ENCODE measurements at regions not wholly inside any gene's neighbourhood (a gene's known extent, or its start where the extent isn't known, plus 50 kb on each side); places are given as distances from the start of the nearest gene placed in this dataset.

DNA sequence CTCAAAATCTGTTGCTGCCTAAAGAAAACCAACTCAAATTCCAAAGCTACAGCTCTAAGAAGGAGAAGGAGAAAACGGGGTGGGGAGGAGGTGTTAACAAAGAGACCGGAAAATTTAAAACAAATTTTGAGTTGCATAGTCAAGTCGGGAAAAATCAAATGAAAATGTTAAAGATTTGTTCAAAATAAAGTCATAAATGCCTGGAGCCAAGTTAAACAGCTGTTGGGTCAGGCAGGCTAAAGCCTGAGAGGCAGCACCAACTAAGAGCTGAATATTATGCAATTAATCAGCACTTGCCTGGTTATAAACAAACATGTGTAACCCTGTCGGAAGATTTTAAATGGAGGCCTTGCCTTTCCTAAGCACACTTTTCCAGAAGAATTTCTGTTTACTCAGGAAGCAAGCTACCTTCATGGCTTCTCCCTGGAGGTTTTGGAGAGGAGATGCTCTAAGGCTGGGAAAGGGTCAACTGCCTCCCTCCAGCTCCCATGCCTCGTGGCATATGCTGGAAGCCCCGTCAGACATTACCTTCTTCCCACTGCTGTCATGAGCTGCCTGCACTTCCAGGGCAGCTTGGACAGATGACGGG is 270.5 kb downstream of the DMRT2 start:
- no peak for TF ChIP-seq CTCF (IDR thresholded peaks at IDR 0.05 in 4 of 5, conservative IDR thresholded peaks at IDR 0.05 in 1 of 5)
- TF ChIP-seq POLR2A (IDR thresholded peaks at IDR 0.05): no peak
- H3K27ac ChIP-seq: peak overlapping the region in 3 of 4 donors; percentile 33 to 43 (median 40)
- intact Hi-C loops (cut with DNase I; ENCODE audit: low total_unique reads) (no loop called here), in situ Hi-C loops (cut with MboI; ENCODE audit: low sequenced_read_pairs in 4 of 4) (no loop called here)
- ATAC-seq (peak; percentile 70 to 71), DNase-seq (no peak)
- peaks cover 0 to 2% of the 10 kb centered on the region in 2 donors for H3K4me1 ChIP-seq
- no peak overlapping the region for H3K4me3 ChIP-seq
- no peaks in the 10 kb centered on the region for H3K27me3 ChIP-seq
- H3K36me3 ChIP-seq: no peaks in the 10 kb centered on the region
- no peaks in the 10 kb centered on the region for H3K9me3 ChIP-seq

GRCh38 chr9:1327467-1327866 is 277.3 kb downstream of the DMRT2 start:
- in situ Hi-C loops (cut with MboI; ENCODE audit: low sequenced_read_pairs in 4 of 4): no loop called here
- Histone ChIP-seq H3K27me3 (no peaks in the 10 kb centered on the region), H3K4me1 (no peaks in the 10 kb centered on the region), H3K4me3 (no peak overlapping the region), H3K9me3 (no peaks in the 10 kb centered on the region), H3K36me3 (no peaks in the 10 kb centered on the region), H3K27ac (no peak overlapping the region)
- no peak for TF ChIP-seq POLR2A (IDR thresholded peaks at IDR 0.05)
- TF ChIP-seq CTCF (IDR thresholded peaks at IDR 0.05 in 4 of 5, conservative IDR thresholded peaks at IDR 0.05 in 1 of 5): no peak
- intact Hi-C loops (cut with DNase I; ENCODE audit: low total_unique reads): no loop called here
- no peak for ATAC-seq
- no peak for DNase-seq

DNA sequence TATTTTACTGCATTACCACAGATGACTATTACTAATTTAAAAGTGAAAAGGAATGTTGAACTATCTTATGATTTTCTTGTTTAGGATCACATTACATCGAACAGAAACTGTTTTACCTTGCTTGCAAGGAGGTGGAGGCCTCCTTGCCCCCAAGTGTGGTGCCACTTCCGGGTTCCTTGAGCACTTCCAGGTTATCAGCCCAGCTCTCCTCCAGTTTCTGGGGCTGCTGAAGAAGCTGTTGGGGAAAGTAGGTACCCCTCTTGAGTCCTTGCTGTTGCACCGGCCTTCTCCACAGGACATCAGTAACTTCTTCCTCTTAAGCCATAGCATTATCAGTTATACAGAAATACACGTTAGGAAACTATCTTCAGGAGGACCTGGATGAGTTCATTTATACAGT is 278.2 kb downstream of the DMRT2 start:
- Histone ChIP-seq H3K4me3 (no peak overlapping the region), H3K27me3 (no peaks in the 10 kb centered on the region), H3K4me1 (no peaks in the 10 kb centered on the region), H3K36me3 (no peaks in the 10 kb centered on the region), H3K27ac (no peak overlapping the region), H3K9me3 (no peaks in the 10 kb centered on the region)
- no peak for TF ChIP-seq CTCF (IDR thresholded peaks at IDR 0.05 in 4 of 5, conservative IDR thresholded peaks at IDR 0.05 in 1 of 5)
- no peak for TF ChIP-seq POLR2A (IDR thresholded peaks at IDR 0.05)
- in situ Hi-C loops (cut with MboI; ENCODE audit: low sequenced_read_pairs in 4 of 4): no loop called here
- DNase-seq (no peak), ATAC-seq (no peak)
- intact Hi-C loops (cut with DNase I; ENCODE audit: low total_unique reads): no loop called here

DNA sequence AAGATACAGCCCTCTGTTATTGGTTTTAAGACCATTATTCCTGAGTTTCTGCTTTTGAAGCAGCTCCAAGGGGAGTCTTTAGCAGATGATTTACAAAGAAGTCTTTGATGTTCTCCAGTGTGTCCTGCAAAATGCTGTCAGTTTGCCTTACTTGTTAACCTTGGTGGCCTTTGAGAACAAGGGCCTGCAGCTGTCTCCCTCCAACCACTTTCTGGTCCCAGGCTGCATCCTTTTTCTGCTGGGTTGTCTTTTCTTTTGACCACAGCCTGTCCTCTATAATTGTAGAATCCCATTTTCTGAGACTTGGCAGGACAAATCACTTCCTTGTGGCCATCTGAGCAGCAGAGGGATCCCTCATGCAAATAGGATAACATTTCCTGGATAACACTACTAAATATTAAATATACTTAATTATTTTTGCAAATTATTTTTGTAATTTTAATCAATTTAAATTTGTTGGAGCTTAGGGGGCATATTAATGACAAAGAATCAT is 281.4 kb downstream of the DMRT2 start:
- Histone ChIP-seq H3K27ac (no peak overlapping the region), H3K4me3 (no peak overlapping the region), H3K9me3 (no peaks in the 10 kb centered on the region), H3K4me1 (no peaks in the 10 kb centered on the region), H3K36me3 (no peaks in the 10 kb centered on the region), H3K27me3 (no peaks in the 10 kb centered on the region)
- in situ Hi-C loops (cut with MboI; ENCODE audit: low sequenced_read_pairs in 4 of 4) (no loop called here), intact Hi-C loops (cut with DNase I; ENCODE audit: low total_unique reads) (no loop called here)
- DNase-seq (no peak), ATAC-seq (no peak)
- no peak for TF ChIP-seq POLR2A (IDR thresholded peaks at IDR 0.05)
- TF ChIP-seq CTCF (IDR thresholded peaks at IDR 0.05 in 4 of 5, conservative IDR thresholded peaks at IDR 0.05 in 1 of 5): no peak

GRCh38 chr9:1332156-1332555 is 282.0 kb downstream of the DMRT2 start:
- Histone ChIP-seq H3K4me3 (no peak overlapping the region), H3K36me3 (no peaks in the 10 kb centered on the region), H3K9me3 (no peaks in the 10 kb centered on the region), H3K27ac (no peak overlapping the region), H3K4me1 (no peaks in the 10 kb centered on the region), H3K27me3 (no peaks in the 10 kb centered on the region)
- DNase-seq (no peak), ATAC-seq (no peak)
- intact Hi-C loops (cut with DNase I; ENCODE audit: low total_unique reads): no loop called here
- TF ChIP-seq POLR2A (IDR thresholded peaks at IDR 0.05): no peak
- TF ChIP-seq CTCF (IDR thresholded peaks at IDR 0.05 in 4 of 5, conservative IDR thresholded peaks at IDR 0.05 in 1 of 5): no peak
- in situ Hi-C loops (cut with MboI; ENCODE audit: low sequenced_read_pairs in 4 of 4): no loop called here
